Fibroblast of lung (primary cell): ENCODE measurements at regions not wholly inside any gene's neighbourhood (a gene's known extent, or its start where the extent isn't known, plus 50 kb on each side); places are given as distances from the start of the nearest gene placed in this dataset.

Experiments
- DNase-seq, 2 donors: peaks; one replicate each; pipeline versions ENCODE4 v3.0.0 to v3.0.0-alpha.2; 2010; ENCODE audit warnings: low read depth in 2 of 2
- H2AFZ ChIP-seq: 2 replicates; pipeline ENCODE4 v1.5.1; 2012; ENCODE audit warnings: low read length, control low read depth, inconsistent platforms
- H3K27ac ChIP-seq: 2 replicates; pipeline ENCODE4 v1.5.1; 2011; ENCODE audit warnings: low read length, control low read depth; ENCODE audit not compliant: insufficient read depth
- H3K27me3 ChIP-seq: 2 replicates; pipeline ENCODE4 v1.5.1; 2011; ENCODE audit warnings: mild to moderate bottlenecking, low read length; ENCODE audit not compliant: control insufficient read depth, insufficient read depth
- H3K36me3 ChIP-seq: 2 replicates; pipeline ENCODE4 v1.5.1; 2011; ENCODE audit warnings: low read length; ENCODE audit not compliant: control insufficient read depth, insufficient read depth
- H3K4me1 ChIP-seq: 2 replicates; pipeline ENCODE4 v1.5.1; 2011; ENCODE audit warnings: low read length; ENCODE audit not compliant: control insufficient read depth, insufficient read depth; ENCODE audit errors: extremely low read depth
- H3K4me2 ChIP-seq: 2 replicates; pipeline ENCODE4 v1.5.1; 2011; ENCODE audit warnings: low read length, control low read depth; ENCODE audit not compliant: insufficient read depth; ENCODE audit errors: extremely low read depth
- H3K4me3 ChIP-seq, 4 experiments: fragments of 200-600 bp in 1 of 4; sonication (generic) in 1 of 4; replicated peaks in 1 of 4; 2 replicates each; pipeline ENCODE4 v1.5.1; 2011 to 2016; ENCODE audit warnings: low read length in 4 of 4, low read depth in 3 of 4, mild to moderate bottlenecking in 3 of 4, control low read depth in 2 of 4, inconsistent platforms in 1 of 4, mixed read lengths in 1 of 4; ENCODE audit not compliant: insufficient read depth in 1 of 4; ENCODE audit errors: control extremely low read depth in 1 of 4
- H3K79me2 ChIP-seq: 2 replicates; pipeline ENCODE4 v1.5.1; 2012; ENCODE audit warnings: mild to moderate bottlenecking, low read length, inconsistent platforms; ENCODE audit not compliant: control insufficient read depth, insufficient read depth
- H3K9ac ChIP-seq: 2 replicates; pipeline ENCODE4 v1.5.1; 2011; ENCODE audit warnings: mild to moderate bottlenecking, low read length, control low read depth; ENCODE audit not compliant: insufficient read depth
- H3K9me3 ChIP-seq: 2 replicates; pipeline ENCODE4 v1.5.1; 2012; ENCODE audit warnings: low read depth, low read length; ENCODE audit not compliant: control insufficient read depth, insufficient read depth
- H4K20me1 ChIP-seq: 2 replicates; pipeline ENCODE4 v1.5.1; 2011; ENCODE audit warnings: low read length; ENCODE audit not compliant: control insufficient read depth, insufficient read depth; ENCODE audit errors: extremely low read depth
- EZH2 ChIP-seq: IDR thresholded peaks from 2 replicates; pipeline ENCODE4 v1.5.1; 2012; ENCODE audit warnings: low read length, control low read depth, mild to moderate bottlenecking; ENCODE audit errors: missing control alignments
- TF ChIP-seq, protein P1 (sequence below), 2 donors: IDR thresholded peaks in 1 of 2; conservative IDR thresholded peaks in 1 of 2; 1 replicate in 1 of 2; 2 replicates in 1 of 2; pipeline ENCODE4 v1.5.1; 2011 to 2012; ENCODE audit warnings: low read length in 2 of 2, control low read depth in 1 of 2, inconsistent platforms in 1 of 2, low read depth in 1 of 2, mild to moderate bottlenecking in 1 of 2

- Histone ChIP-seq H3K79me2 (no peaks in the 10 kb centered on the region), H3K36me3 (no peaks in the 10 kb centered on the region), H3K27me3 (no peaks in the 10 kb centered on the region), H3K4me2 (no peak overlapping the region), H3K4me1 (no peaks in the 10 kb centered on the region), H4K20me1 (no peaks in the 10 kb centered on the region), H3K9me3 (no peaks in the 10 kb centered on the region), H2AFZ (no peak overlapping the region), H3K4me3 (no peak overlapping the region), H3K9ac (no peak overlapping the region), H3K27ac (no peak overlapping the region)
- no peak for DNase-seq
- TF ChIP-seq, protein P1, sequence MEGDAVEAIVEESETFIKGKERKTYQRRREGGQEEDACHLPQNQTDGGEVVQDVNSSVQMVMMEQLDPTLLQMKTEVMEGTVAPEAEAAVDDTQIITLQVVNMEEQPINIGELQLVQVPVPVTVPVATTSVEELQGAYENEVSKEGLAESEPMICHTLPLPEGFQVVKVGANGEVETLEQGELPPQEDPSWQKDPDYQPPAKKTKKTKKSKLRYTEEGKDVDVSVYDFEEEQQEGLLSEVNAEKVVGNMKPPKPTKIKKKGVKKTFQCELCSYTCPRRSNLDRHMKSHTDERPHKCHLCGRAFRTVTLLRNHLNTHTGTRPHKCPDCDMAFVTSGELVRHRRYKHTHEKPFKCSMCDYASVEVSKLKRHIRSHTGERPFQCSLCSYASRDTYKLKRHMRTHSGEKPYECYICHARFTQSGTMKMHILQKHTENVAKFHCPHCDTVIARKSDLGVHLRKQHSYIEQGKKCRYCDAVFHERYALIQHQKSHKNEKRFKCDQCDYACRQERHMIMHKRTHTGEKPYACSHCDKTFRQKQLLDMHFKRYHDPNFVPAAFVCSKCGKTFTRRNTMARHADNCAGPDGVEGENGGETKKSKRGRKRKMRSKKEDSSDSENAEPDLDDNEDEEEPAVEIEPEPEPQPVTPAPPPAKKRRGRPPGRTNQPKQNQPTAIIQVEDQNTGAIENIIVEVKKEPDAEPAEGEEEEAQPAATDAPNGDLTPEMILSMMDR (conservative IDR thresholded peaks at IDR 0.05 in 1 of 2, IDR thresholded peaks at IDR 0.05 in 1 of 2; ENCODE audit: low read depth in 1 of 2, low read length in 2 of 2): no peak
- TF ChIP-seq EZH2: no peak
Observed at GRCh38 chr16:52948946-52949345, 103.8 kb downstream of the CHD9NB start.

- no peak overlapping the region for H3K4me3 ChIP-seq
- H3K79me2 ChIP-seq: no peaks in the 10 kb centered on the region
- H3K9me3 ChIP-seq: no peaks in the 10 kb centered on the region
- no peak overlapping the region for H2AFZ ChIP-seq
- H3K4me1 ChIP-seq: no peaks in the 10 kb centered on the region
- no peak for DNase-seq
- no peaks in the 10 kb centered on the region for H3K27me3 ChIP-seq
- no peaks in the 10 kb centered on the region for H3K36me3 ChIP-seq
- no peak overlapping the region for H3K4me2 ChIP-seq
- no peak overlapping the region for H3K9ac ChIP-seq
- no peaks in the 10 kb centered on the region for H4K20me1 ChIP-seq
- H3K27ac ChIP-seq: no peak overlapping the region
- TF ChIP-seq, protein P1 (conservative IDR thresholded peaks at IDR 0.05 in 1 of 2, IDR thresholded peaks at IDR 0.05 in 1 of 2; ENCODE audit: low read depth in 1 of 2, low read length in 2 of 2): no peak
- no peak for TF ChIP-seq EZH2
Observed at GRCh38 chr16:52932321-52932720, 120.4 kb downstream of the CHD9NB start.

GRCh38 chr16:52929478-52930400 is 123.0 kb downstream of the CHD9NB start:
- H3K36me3 ChIP-seq: no peaks in the 10 kb centered on the region
- H2AFZ ChIP-seq: no peak overlapping the region
- TF ChIP-seq, protein P1 (conservative IDR thresholded peaks at IDR 0.05 in 1 of 2, IDR thresholded peaks at IDR 0.05 in 1 of 2; ENCODE audit: low read depth in 1 of 2, low read length in 2 of 2): no peak
- TF ChIP-seq EZH2: no peak

More at GRCh38 chr16:52929478-52930400, 123.0 kb downstream of the CHD9NB start:
- Histone ChIP-seq H3K9me3 (no peaks in the 10 kb centered on the region), H3K4me1 (no peaks in the 10 kb centered on the region), H4K20me1 (no peaks in the 10 kb centered on the region), H3K79me2 (no peaks in the 10 kb centered on the region), H3K9ac (no peak overlapping the region), H3K27me3 (no peaks in the 10 kb centered on the region), H3K4me3 (no peak overlapping the region), H3K27ac (no peak overlapping the region), H3K4me2 (no peak overlapping the region)
- DNase-seq: no peak
